HepG2 (cell line): ENCODE measurements at regions not wholly inside any gene's neighbourhood (a gene's known extent, or its start where the extent isn't known, plus 50 kb on each side); places are given as distances from the start of the nearest gene placed in this dataset.
"Not testable (repeated sequence)": the region's sequence is repeated elsewhere in the genome, so short reads cannot be mapped to it uniquely, and the experiment has no call there.

Experiments
- ATAC-seq: fragments of 200-7000 bp; cut with Tn5 transposase; 3 replicates; pipeline ENCODE4 v1.9.1; 2020; ENCODE audit warnings: mild to moderate bottlenecking, moderate library complexity
- BruUV-seq: library from RNA; stranded (reverse); fragments of 400-500 nt; replicated peaks from 2 replicates; lab custom pipeline; 2021; lab: Mats Ljungman, UMichigan
- CTCF ChIA-PET: fragments of 300-600 bp; formaldehyde crosslinking; extraction: SDS; loops from one replicate; lab custom pipeline; 2021; ENCODE audit warnings: low total read pairs, inconsistent platforms, low intra/inter-chr PET ratio; lab: Yijun Ruan, JAX
- POLR2A ChIA-PET: fragments of 350-600 bp; sonication (Branson Sonifier 250); formaldehyde crosslinking; loops from one replicate; lab custom pipeline; 2020; ENCODE audit warnings: antibody characterized with exemption, inconsistent platforms; lab: Yijun Ruan, JAX
- DNase-seq: peaks from one replicate; pipeline ENCODE4 v3.0.0-alpha.2; 2015; ENCODE audit warnings: low spot score
- FAIRE-seq: peaks from 3 replicates; lab custom pipeline; 2011; peaks lifted over from hg19 to GRCh38; lab: Jason Lieb, UNC
- H2AFZ ChIP-seq: one replicate; pipeline ENCODE4 v1.6.1; 2011; ENCODE audit warnings: low read length, inconsistent platforms
- H3K27ac ChIP-seq: fragments of 300-600 bp; 3 replicates; pipeline ENCODE4 v1.8.0; 2011; ENCODE audit warnings: mixed run types, mild to moderate bottlenecking, mixed read lengths, low read length, inconsistent platforms; ENCODE audit not compliant: insufficient read depth; ENCODE audit errors: extremely low read length
- H3K27me3 ChIP-seq, 2 experiments: fragments of 200-600 bp in 1 of 2; 2 replicates in 1 of 2; 3 replicates in 1 of 2; pipeline versions ENCODE4 v1.6.0 to v1.8.0; 2011; ENCODE audit warnings: low read length in 2 of 2, mild to moderate bottlenecking in 2 of 2, moderate library complexity in 2 of 2, inconsistent platforms in 1 of 2; ENCODE audit not compliant: insufficient read depth in 2 of 2, control insufficient read depth in 1 of 2
- H3K36me3 ChIP-seq, 2 experiments: fragments of 200-600 bp in 1 of 2; replicated peaks in 1 of 2; 2 replicates in 1 of 2; 3 replicates in 1 of 2; pipeline versions ENCODE4 v1.5.1 to v1.8.0; 2011; ENCODE audit warnings: low read length in 2 of 2, inconsistent platforms in 1 of 2; ENCODE audit not compliant: insufficient read depth in 2 of 2, control insufficient read depth in 1 of 2
- H3K4me1 ChIP-seq: 2 replicates; pipeline ENCODE4 v1.5.1; 2012; ENCODE audit warnings: low read length, inconsistent platforms; ENCODE audit not compliant: insufficient read depth
- H3K4me2 ChIP-seq: 2 replicates; pipeline ENCODE4 v1.6.0; 2011; ENCODE audit warnings: low read depth, low read length, inconsistent platforms
- H3K4me3 ChIP-seq, 3 experiments: fragments of 200-600 bp in 1 of 3; sonication (generic), shearing (Covaris generic) in 1 of 3; replicated peaks in 1 of 3; 2 replicates each; pipeline ENCODE4 v1.5.1; 2011 to 2016; ENCODE audit warnings: low read length in 3 of 3, inconsistent platforms in 2 of 3, low read depth in 2 of 3, mild to moderate bottlenecking in 2 of 3, control low read depth in 1 of 3, mixed read lengths in 1 of 3; ENCODE audit not compliant: insufficient read depth in 1 of 3
- H3K79me2 ChIP-seq: one replicate; pipeline ENCODE4 v1.6.1; 2011; ENCODE audit warnings: low read length, inconsistent platforms; ENCODE audit not compliant: insufficient read depth
- H3K9ac ChIP-seq: 2 replicates; pipeline ENCODE4 v1.6.0; 2011; ENCODE audit warnings: mild to moderate bottlenecking, low read depth, low read length, inconsistent platforms; ENCODE audit not compliant: insufficient read depth
- H3K9me3 ChIP-seq: 2 replicates; pipeline ENCODE4 v1.5.1; 2012; ENCODE audit warnings: mild to moderate bottlenecking, low read length
- H4K20me1 ChIP-seq: 2 replicates; pipeline ENCODE4 v1.6.0; 2011; ENCODE audit warnings: inconsistent platforms, mild to moderate bottlenecking, low read length, moderate library complexity; ENCODE audit not compliant: insufficient read depth
- PHF8 ChIP-seq: sonication (generic); formaldehyde crosslinking; IDR thresholded peaks from 2 replicates; pipeline ENCODE4 v1.5.0; 2020; ENCODE audit warnings: missing genetic modification reagents
- SAP130 ChIP-seq: IDR thresholded peaks from 2 replicates; pipeline ENCODE4 v1.6.1; 2016; ENCODE audit warnings: low read depth
- ZC3H4 ChIP-seq: sonication (generic); formaldehyde crosslinking; IDR thresholded peaks from 2 replicates; pipeline ENCODE4 v1.4.0; 2020; ENCODE audit warnings: missing genetic modification reagents, borderline replicate concordance
- ZFP1 ChIP-seq: IDR thresholded peaks from 2 replicates; pipeline ENCODE4 v1.6.1; 2016
- ZNF256 ChIP-seq: sonication (generic); formaldehyde crosslinking; conservative IDR thresholded peaks from 2 replicates; pipeline ENCODE4 v1.4.0; 2020; ENCODE audit warnings: missing genetic modification reagents
- ZNF264 ChIP-seq: sonication (generic); formaldehyde crosslinking; IDR thresholded peaks from 2 replicates; pipeline ENCODE4 v1.4.0; 2020; ENCODE audit warnings: missing genetic modification reagents
- ZNF282 ChIP-seq: fragments of 450-650 bp; IDR thresholded peaks from 2 replicates; pipeline ENCODE4 v1.6.1; 2018; ENCODE audit not compliant: partially characterized antibody
- ZNF605 ChIP-seq: sonication (generic); formaldehyde crosslinking; IDR thresholded peaks from 2 replicates; pipeline ENCODE4 v1.8.0; 2022; ENCODE audit warnings: mild to moderate bottlenecking, missing genetic modification reagents
- ZNF792 ChIP-seq: IDR thresholded peaks from 2 replicates; pipeline ENCODE4 v1.6.1; 2016
- WGBS: methylation state at CpG from one replicate; pipeline ENCODE4 v1.1.6; 2017; ENCODE audit warnings: low lambda C conversion rate; 5-methylcytosine and 5-hydroxymethylcytosine counted together
- in situ Hi-C: cut with HindIII; loops from 2 replicates; pipeline ENCODE4 v1.10.0; 2017; ENCODE audit warnings: low pct_unique_long_range_greater_than_20kb; ENCODE audit not compliant: extremely low pct_ligation_motif_present
- intact Hi-C: fragments of 100-400 bp; cut with micrococcal nuclease; formaldehyde crosslinking; loops from one replicate; pipeline ENCODE4 v1.10.0; 2022; ENCODE audit not compliant: unreplicated experiment
- TF ChIP-seq, protein P1 (sequence below): sonication (generic); formaldehyde crosslinking; IDR thresholded peaks from 2 replicates; pipeline ENCODE4 v1.4.0; 2020; ENCODE audit warnings: missing genetic modification reagents, borderline replicate concordance
- TF ChIP-seq, protein P2 (sequence below): sonication (generic); formaldehyde crosslinking; IDR thresholded peaks from 2 replicates; pipeline ENCODE4 v1.4.0; 2020; ENCODE audit warnings: mild to moderate bottlenecking, low read depth, missing genetic modification reagents

DNA sequence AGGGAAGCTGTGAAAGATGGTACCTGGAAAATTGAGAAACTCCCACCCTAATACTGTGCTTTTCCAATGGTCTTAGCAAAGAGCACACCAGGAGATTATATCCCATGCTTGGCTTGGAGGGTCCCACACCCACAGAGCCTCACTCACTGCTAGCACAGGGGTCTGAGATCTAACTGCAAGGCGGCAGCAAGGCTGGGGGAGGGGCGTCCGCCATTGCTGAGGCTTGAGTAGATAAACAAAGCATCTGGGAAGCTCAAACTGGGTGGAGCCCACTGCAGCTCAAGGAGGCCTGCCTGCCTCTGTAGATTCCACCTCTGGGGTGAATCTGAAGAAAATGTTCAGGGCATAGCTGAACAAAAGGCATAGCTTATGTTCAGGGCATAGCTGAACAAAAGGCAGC is 510.6 kb upstream of the LMO3 start:
- in situ Hi-C loops, DNase-seq, CTCF ChIA-PET: not testable (repeated sequence)

DNA sequence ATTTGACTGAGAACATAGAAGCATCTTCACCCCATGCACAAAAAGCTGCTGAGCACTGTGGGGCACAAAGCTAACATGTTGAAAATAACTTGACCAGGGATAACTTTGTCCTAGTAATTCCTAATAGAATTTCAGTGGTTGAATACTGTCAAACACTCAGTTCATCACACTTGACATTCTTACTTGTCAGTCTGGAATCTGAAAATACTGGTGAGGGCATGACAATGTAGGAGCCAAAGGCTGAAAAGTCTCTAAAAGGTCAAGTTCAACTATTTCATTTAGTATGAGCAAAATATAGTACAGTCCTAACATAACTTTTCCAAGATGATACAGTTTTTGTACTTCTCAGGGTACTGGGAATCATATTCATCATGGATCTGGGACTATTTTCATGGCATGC is 504.4 kb upstream of the LMO3 start:
- POLR2A ChIA-PET = no interaction called here
- FAIRE-seq = no peak
- Histone ChIP-seq H3K4me2 (no peak overlapping the region), H2AFZ (no peak overlapping the region), H3K79me2 (no peaks in the 10 kb centered on the region), H3K27ac (no peak overlapping the region), H3K9ac (no peak overlapping the region), H3K4me3 (no peak overlapping the region), H3K9me3 (peaks cover 6% of the 10 kb centered on the region; the same call in 1 of the 2 replicates), H3K4me1 (no peaks in the 10 kb centered on the region), H3K27me3 (no peaks in the 10 kb centered on the region), H4K20me1 (no peaks in the 10 kb centered on the region), H3K36me3 (no peaks in the 10 kb centered on the region)
- in situ Hi-C loops = no loop called here
- intact Hi-C loops = no loop called here
- TF ChIP-seq ZFP1 (no peak), ZNF605 (no peak), ZNF792 (CRISPR knock-in tag) (no peak), ZC3H4 (no peak), ZNF264 (CRISPR knock-in tag) (no peak), SAP130 (CRISPR knock-in tag) (no peak), ZNF282 (no peak), PHF8 (no peak), ZNF256 (CRISPR knock-in tag) (no peak)
- TF ChIP-seq, protein P1, sequence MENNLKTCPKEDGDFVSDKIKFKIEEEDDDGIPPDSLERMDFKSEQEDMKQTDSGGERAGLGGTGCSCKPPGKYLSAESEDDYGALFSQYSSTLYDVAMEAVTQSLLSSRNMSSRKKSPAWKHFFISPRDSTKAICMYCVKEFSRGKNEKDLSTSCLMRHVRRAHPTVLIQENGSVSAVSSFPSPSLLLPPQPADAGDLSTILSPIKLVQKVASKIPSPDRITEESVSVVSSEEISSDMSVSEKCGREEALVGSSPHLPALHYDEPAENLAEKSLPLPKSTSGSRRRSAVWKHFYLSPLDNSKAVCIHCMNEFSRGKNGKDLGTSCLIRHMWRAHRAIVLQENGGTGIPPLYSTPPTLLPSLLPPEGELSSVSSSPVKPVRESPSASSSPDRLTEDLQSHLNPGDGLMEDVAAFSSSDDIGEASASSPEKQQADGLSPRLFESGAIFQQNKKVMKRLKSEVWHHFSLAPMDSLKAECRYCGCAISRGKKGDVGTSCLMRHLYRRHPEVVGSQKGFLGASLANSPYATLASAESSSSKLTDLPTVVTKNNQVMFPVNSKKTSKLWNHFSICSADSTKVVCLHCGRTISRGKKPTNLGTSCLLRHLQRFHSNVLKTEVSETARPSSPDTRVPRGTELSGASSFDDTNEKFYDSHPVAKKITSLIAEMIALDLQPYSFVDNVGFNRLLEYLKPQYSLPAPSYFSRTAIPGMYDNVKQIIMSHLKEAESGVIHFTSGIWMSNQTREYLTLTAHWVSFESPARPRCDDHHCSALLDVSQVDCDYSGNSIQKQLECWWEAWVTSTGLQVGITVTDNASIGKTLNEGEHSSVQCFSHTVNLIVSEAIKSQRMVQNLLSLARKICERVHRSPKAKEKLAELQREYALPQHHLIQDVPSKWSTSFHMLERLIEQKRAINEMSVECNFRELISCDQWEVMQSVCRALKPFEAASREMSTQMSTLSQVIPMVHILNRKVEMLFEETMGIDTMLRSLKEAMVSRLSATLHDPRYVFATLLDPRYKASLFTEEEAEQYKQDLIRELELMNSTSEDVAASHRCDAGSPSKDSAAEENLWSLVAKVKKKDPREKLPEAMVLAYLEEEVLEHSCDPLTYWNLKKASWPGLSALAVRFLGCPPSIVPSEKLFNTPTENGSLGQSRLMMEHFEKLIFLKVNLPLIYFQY (CRISPR knock-in tag) = no peak
- TF ChIP-seq, protein P2, sequence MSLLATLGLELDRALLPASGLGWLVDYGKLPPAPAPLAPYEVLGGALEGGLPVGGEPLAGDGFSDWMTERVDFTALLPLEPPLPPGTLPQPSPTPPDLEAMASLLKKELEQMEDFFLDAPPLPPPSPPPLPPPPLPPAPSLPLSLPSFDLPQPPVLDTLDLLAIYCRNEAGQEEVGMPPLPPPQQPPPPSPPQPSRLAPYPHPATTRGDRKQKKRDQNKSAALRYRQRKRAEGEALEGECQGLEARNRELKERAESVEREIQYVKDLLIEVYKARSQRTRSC (CRISPR knock-in tag) = no peak
- CTCF ChIA-PET = no interaction called here
- no TSS peak for BruUV-seq
- no peak for DNase-seq
- ATAC-seq = no peak

More for the DNA sequence above, 510.6 kb upstream of the LMO3 start:
- H3K36me3 ChIP-seq, H3K4me1 ChIP-seq, H3K9ac ChIP-seq, POLR2A ChIA-PET, H2AFZ ChIP-seq, FAIRE-seq, ATAC-seq, H3K4me2 ChIP-seq, H4K20me1 ChIP-seq, H3K27ac ChIP-seq, H3K27me3 ChIP-seq, BruUV-seq, intact Hi-C loops, H3K4me3 ChIP-seq, H3K79me2 ChIP-seq: not testable (repeated sequence)
- WGBS = 0% methylated on average over 3 of the region's 3 CpGs
- peaks cover 22% of the 10 kb centered on the region for H3K9me3 ChIP-seq
